Activated T-cell treated with anti-CD3 and anti-CD28 coated beads, Interleukin-2, amount 50 U/mL, for 72 hours (primary cell): ENCODE measurements at regions not wholly inside any gene's neighbourhood (a gene's known extent, or its start where the extent isn't known, plus 50 kb on each side); places are given as distances from the start of the nearest gene placed in this dataset.
A peak's percentile ranks its signal among the peaks of the same experiment; 100 is the strongest.

Source experiments
- ATAC-seq, 2 donors: fragments of 150-1000 bp; cut with Tn5 transposase; replicated peaks in 1 of 2; 2 replicates each; pipeline ENCODE4 v1.10.0; 2021; ENCODE audit warnings: moderate library complexity in 2 of 2, mild to moderate bottlenecking in 1 of 2
- DNase-seq, 2 donors: peaks; one replicate each; pipeline ENCODE4 v3.0.0; 2021 to 2022; ENCODE audit warnings: mixed read lengths in 1 of 2
- H3K27ac Mint-ChIP-seq: one replicate; pipeline ENCODE4 v1.8.0; 2022; ENCODE audit warnings: mild to moderate bottlenecking, moderate library complexity, mixed read lengths
- H3K27me3 Mint-ChIP-seq: one replicate; pipeline ENCODE4 v1.8.0; 2022; ENCODE audit warnings: low read depth, mixed read lengths
- H3K36me3 Mint-ChIP-seq, 2 donors: one replicate each; pipeline ENCODE4 v1.8.0; 2022; ENCODE audit warnings: mixed read lengths in 2 of 2, mild to moderate bottlenecking in 1 of 2; ENCODE audit not compliant: insufficient read depth in 2 of 2
- H3K4me1 Mint-ChIP-seq: one replicate; pipeline ENCODE4 v1.8.0; 2022; ENCODE audit warnings: low read depth, mixed read lengths
- H3K4me3 Mint-ChIP-seq, 2 donors: one replicate each; pipeline ENCODE4 v1.8.0; 2022; ENCODE audit warnings: mild to moderate bottlenecking in 2 of 2, mixed read lengths in 2 of 2, moderate library complexity in 2 of 2
- H3K9me3 Mint-ChIP-seq, 2 donors: one replicate each; pipeline ENCODE4 v1.8.0; 2022; ENCODE audit warnings: mixed read lengths in 2 of 2

DNA sequence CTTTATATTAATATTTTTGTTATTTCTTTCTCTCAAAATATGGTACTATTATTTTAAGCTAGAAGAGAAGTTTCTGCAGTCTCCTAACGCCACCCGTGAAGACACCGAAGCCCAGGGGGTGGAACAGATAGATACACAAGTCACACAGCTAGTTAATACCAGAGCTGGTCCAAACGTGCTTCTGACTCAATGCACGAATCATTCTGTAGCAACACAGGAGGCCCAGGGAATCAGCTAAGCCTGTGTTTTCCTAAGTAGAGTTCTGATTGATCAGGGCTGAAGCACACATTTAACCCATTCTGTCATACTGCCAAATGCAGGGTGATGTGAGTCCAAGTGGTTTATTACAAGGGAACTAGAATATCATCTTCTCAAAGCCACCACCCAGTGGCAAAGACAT lies 116.9 kb upstream of the PWP1 start:
- Mint-ChIP-seq H3K9me3 (no peaks in the 10 kb centered on the region), H3K27ac (no peak overlapping the region), H3K4me1 (no peaks in the 10 kb centered on the region), H3K4me3 (no peak overlapping the region), H3K36me3 (peaks cover 0 to 2% of the 10 kb centered on the region in 2 donors), H3K27me3 (no peaks in the 10 kb centered on the region)
- no peak for DNase-seq
- no peak for ATAC-seq

DNA sequence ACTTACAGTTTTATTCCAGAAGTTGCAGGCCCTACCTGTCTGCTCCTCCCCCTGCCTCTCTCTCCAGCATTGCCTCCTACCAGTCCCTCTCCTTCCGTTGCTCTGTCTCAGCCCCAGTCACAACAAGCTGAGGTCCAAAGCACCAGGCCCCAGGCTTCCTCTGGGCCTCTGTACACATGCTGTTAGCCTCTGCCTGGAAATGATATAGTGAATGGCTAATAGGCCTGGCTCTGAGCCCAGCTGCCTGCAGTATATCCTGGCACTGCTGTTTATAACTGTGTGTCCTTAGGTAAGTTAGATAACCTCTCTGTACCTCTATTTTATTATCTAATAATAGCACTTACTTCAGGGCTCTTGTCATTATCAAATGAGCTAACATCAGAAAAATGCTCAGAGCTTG lies 114.9 kb upstream of the PWP1 start:
- H3K9me3 Mint-ChIP-seq: no peaks in the 10 kb centered on the region
- peaks cover 0 to 2% of the 10 kb centered on the region in 2 donors for H3K36me3 Mint-ChIP-seq
- no peaks in the 10 kb centered on the region for H3K27me3 Mint-ChIP-seq
- ATAC-seq (no peak), DNase-seq (no peak)
- no peak overlapping the region for H3K27ac Mint-ChIP-seq
- H3K4me1 Mint-ChIP-seq: no peaks in the 10 kb centered on the region
- H3K4me3 Mint-ChIP-seq: no peak overlapping the region

DNA sequence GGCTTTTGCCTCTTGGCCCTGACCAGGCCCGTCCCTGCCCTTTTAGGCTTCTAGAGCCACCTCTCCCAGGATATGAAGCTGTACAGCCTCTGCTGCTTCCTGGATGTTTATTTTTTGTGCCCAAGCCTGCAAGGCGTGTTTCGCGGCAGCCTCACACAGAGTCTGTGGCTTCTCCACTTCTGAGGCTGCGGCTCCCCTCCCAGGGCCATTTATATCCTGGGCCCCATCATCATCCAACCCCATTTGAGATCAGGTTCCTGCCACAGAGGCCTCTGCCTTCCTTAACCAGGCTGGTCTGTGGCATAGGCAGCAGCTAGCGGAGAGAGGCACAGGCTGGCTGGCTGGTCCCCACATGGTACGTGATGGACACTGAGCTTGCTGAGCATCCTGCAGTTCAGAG lies 114.1 kb upstream of the PWP1 start:
- Mint-ChIP-seq H3K27ac (no peak overlapping the region), H3K4me1 (no peaks in the 10 kb centered on the region), H3K4me3 (no peak overlapping the region), H3K36me3 (peaks cover 0 to 2% of the 10 kb centered on the region in 2 donors), H3K27me3 (no peaks in the 10 kb centered on the region), H3K9me3 (no peaks in the 10 kb centered on the region)
- no peak for DNase-seq
- no peak for ATAC-seq

DNA sequence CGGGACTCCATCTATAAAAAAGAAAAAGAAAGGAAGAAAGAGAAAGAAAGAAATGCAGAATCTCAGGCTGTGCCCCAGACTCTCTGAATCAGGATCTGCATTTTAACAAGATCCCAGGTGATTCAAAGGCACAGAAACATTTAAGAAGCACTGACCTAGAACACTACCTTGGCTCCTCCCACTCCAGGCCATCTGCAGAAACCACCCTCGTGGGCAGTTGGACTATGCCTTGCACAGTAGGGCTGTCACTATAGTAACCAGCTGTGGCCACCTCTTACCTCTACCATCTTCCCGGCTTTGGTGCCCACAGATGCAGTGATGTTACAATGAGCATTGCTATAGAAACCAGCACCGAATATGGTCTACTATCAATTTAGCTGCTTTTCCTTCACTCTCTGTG lies 110.9 kb upstream of the PWP1 start:
- Mint-ChIP-seq H3K27me3 (no peaks in the 10 kb centered on the region), H3K9me3 (peaks cover 0 to 2% of the 10 kb centered on the region in 2 donors), H3K4me3 (no peak overlapping the region), H3K27ac (no peak overlapping the region), H3K36me3 (peaks cover 0 to 2% of the 10 kb centered on the region in 2 donors), H3K4me1 (no peaks in the 10 kb centered on the region)
- ATAC-seq: no peak
- DNase-seq: no peak

DNA sequence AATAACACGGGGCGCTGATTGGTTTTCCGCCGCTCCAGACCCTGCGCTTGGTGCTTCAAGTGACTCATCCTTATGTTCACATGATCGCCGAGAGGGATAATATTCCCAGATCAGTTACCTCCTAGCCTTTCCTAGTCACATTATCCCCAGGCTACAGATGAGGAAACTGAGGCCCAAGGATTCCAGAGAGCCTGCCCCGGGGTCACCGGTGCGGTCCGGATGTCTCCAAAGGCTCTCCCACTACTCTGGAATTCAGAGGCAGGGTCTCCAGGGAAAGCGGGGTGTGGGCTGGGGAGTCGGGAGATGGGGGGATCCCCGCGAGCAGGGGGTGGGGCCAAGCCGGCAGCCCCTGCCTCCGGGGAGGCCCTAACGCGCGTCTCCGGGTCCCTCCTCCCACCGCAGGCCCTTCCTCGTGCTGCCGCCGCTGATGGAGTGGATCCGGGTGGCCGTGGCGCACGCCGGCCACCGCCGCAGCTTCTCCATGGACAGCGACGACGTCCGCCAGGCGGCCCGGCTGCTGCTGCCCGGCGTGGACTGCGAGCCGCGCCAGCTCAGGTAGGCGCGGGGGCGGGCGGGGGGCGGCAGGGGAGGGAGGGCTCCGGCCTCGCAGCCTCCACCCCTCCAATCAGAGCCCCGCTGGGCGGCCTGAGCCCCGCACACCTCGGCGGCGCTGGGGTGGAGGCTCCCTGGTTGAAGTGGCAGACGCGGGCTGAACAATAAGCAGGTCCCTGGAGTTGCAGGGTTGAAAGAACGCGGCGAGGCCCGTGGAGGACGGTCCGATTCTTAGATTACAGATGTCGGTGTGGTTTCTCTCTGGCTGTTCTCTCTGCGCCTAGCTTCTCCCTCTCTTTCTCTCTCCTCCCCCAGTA lies 104.6 kb upstream of the PWP1 start:
- Mint-ChIP-seq H3K4me3 (no peak overlapping the region), H3K9me3 (peaks cover 0 to 5% of the 10 kb centered on the region in 2 donors), H3K36me3 (peaks cover 2 to 3% of the 10 kb centered on the region in 2 donors), H3K4me1 (no peaks in the 10 kb centered on the region), H3K27me3 (no peaks in the 10 kb centered on the region), H3K27ac (no peak overlapping the region)
- ATAC-seq (no peak), DNase-seq (no peak)

DNA sequence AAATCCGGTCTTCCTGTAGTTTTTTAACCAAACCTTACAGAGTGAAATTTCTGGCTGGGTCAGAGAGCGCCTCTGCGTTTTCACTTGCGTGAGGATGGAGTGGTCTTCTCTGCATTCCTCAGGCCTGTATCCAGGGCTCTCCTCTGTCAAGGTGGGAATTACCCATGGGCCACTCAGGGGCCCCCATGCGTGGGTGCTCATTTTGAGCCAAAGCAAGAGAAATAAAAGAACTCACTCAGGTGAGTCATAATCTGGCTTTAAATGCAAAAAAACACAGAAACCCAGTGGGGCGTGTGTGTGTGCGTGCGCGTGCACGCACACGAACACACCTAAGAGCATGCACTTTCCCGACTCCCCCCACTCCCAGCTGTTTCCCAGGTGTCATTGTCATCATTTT lies 104.0 kb upstream of the PWP1 start:
- H3K27ac Mint-ChIP-seq: no peak overlapping the region
- H3K9me3 Mint-ChIP-seq: peaks cover under 1 to 5% of the 10 kb centered on the region in 2 donors
- H3K27me3 Mint-ChIP-seq: no peaks in the 10 kb centered on the region

DNA sequence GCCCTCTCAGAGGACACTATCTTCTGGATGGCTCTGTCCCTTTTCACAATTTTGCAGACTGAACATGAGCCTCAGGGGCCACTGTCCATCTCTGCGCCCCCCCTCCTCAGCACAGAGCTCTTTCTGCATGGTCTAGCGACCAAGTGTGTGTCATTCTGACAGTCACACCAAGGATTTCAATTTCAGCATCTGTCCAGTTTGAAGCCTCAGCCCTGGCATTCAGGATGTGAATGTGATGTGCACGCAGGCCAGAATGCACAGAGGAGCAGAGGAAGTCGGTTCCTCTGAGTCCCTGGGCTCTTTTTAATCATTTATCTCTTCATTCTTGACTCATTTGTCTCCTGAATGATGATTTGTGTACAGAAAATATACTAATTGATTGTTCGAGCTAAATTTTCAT lies 102.0 kb upstream of the PWP1 start:
- no peak overlapping the region for H3K27ac Mint-ChIP-seq
- peaks cover 8 to 19% of the 10 kb centered on the region in 2 donors for H3K36me3 Mint-ChIP-seq
- H3K4me1 Mint-ChIP-seq: no peaks in the 10 kb centered on the region
- no peak overlapping the region for H3K4me3 Mint-ChIP-seq
- ATAC-seq (no peak), DNase-seq (no peak)
- H3K9me3 Mint-ChIP-seq: peaks cover 6 to 10% of the 10 kb centered on the region in 2 donors
- no peaks in the 10 kb centered on the region for H3K27me3 Mint-ChIP-seq

More for the DNA sequence above, 104.0 kb upstream of the PWP1 start:
- Mint-ChIP-seq H3K4me1 (no peaks in the 10 kb centered on the region), H3K36me3 (peaks cover 2 to 8% of the 10 kb centered on the region in 2 donors), H3K4me3 (no peak overlapping the region)
- DNase-seq (no peak), ATAC-seq (no peak)

DNA sequence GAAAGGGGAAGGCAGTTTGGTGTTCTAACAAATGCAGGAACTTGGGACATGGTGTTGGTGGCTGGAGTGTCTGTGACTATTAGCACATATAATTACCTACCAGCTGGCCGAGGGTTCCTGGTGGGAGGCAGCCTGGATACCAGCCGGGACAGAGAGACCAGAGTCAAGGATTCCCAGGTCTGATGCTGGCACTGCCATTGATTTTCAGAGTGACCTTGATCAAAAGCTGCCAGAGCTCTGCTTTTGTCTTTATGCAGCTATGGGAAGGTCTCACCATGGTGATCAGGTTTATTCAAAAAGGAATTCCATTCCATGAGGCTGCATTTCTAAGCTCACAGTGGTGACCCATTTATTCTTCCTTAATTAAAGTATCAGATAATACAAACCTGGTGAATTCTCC lies 101.0 kb upstream of the PWP1 start:
- ATAC-seq (no peak), DNase-seq (no peak)
- Mint-ChIP-seq H3K4me1 (no peaks in the 10 kb centered on the region), H3K27me3 (no peaks in the 10 kb centered on the region), H3K36me3 (peaks cover 8 to 19% of the 10 kb centered on the region in 2 donors), H3K4me3 (no peak overlapping the region), H3K9me3 (peaks cover 6 to 10% of the 10 kb centered on the region in 2 donors), H3K27ac (no peak overlapping the region)

DNA sequence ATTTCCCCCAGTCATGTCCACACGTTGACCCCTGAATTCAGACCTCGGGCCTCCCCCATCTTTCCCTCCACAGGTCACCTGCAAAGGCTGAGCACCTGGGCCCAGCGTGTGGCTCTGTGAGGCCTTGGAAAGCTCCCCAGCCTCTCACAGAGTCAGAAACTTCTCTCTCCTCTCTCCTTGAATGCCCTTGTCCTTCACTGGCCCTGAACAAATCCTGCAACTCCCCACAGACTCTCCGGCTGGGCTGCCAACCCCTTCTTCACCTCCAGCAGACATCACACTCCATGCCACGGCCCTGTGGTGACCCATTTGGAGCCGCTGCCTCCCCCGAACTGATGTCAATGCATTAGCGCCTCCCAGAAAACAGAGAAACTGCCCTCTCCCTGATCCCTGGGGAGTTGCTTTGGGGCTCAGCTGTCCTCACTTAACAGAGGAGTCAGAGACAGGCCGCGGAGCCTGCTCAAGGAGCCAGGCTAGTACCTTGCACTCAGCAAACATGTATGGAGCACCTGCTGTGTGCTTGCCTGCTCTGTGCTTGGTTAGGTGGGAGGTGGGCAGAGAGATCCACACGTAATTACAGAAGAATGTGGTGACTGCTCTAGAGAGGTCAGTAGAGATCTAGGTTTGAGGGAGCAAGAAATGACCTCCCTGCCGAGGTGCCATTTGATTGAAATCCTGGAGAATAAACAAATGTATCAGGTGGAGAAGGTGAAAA lies 99.2 kb upstream of the PWP1 start:
- Mint-ChIP-seq H3K36me3 (peaks cover 8 to 19% of the 10 kb centered on the region in 2 donors), H3K27ac (no peak overlapping the region), H3K4me3 (no peak overlapping the region), H3K9me3 (peaks cover 7 to 16% of the 10 kb centered on the region in 2 donors), H3K27me3 (no peaks in the 10 kb centered on the region), H3K4me1 (no peaks in the 10 kb centered on the region)
- no peak for DNase-seq
- no peak for ATAC-seq

DNA sequence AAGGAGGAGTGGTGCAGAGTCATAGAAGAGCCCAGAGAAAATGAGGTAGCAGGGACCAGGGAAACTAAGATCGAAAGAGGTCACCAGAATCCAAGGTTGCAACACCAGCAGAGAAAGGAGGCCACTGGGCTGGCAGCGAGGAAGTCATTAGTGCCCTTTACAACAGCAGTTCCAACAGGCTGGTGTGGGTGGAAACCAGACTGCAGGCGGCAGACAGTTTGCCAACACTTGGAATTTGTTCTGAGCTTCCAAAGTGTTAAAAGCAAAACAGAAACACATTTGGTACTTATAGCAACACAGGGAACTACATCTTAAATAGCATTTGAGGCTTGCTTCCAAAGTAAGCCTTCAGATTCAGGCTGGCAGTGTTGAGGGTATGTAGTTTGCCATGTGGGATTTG lies 95.2 kb upstream of the PWP1 start:
- ATAC-seq (no peak), DNase-seq (no peak)
- Mint-ChIP-seq H3K9me3 (peaks cover 11 to 16% of the 10 kb centered on the region in 2 donors), H3K36me3 (peaks cover 11 to 24% of the 10 kb centered on the region in 2 donors), H3K27me3 (no peaks in the 10 kb centered on the region), H3K27ac (no peak overlapping the region), H3K4me3 (no peak overlapping the region), H3K4me1 (no peaks in the 10 kb centered on the region)

DNA sequence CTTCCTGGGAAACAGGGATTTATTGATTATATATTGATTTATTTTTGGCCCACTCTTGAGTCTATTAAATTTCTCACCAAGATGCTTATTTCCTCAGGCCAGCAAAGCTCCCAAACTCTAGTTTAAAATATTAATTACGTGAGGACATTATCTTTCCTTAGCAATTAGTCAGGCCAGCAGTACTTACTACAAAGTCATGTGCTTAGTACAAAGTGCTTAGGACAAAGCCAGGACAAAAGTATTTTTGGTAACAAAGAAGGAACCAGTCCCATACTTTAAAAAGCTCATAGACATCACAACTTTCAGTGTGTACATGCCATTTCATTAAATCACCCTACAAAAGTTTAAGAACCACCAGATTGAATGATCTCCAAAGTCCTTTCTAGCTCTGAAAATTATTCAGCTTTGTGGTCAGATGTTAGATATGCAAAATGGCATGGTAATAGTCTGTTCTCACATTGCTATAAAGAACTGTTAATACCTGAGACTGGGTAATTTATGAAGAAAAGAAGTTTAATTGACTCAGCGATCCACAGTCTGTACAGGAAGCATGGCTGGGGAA lies 94.7 kb upstream of the PWP1 start:
- Mint-ChIP-seq H3K4me3 (no peak overlapping the region), H3K4me1 (no peaks in the 10 kb centered on the region), H3K36me3 (peaks cover 9 to 22% of the 10 kb centered on the region in 2 donors), H3K27ac (no peak overlapping the region), H3K9me3 (peaks cover 11 to 14% of the 10 kb centered on the region in 2 donors), H3K27me3 (no peaks in the 10 kb centered on the region)
- ATAC-seq (no peak), DNase-seq (no peak)

DNA sequence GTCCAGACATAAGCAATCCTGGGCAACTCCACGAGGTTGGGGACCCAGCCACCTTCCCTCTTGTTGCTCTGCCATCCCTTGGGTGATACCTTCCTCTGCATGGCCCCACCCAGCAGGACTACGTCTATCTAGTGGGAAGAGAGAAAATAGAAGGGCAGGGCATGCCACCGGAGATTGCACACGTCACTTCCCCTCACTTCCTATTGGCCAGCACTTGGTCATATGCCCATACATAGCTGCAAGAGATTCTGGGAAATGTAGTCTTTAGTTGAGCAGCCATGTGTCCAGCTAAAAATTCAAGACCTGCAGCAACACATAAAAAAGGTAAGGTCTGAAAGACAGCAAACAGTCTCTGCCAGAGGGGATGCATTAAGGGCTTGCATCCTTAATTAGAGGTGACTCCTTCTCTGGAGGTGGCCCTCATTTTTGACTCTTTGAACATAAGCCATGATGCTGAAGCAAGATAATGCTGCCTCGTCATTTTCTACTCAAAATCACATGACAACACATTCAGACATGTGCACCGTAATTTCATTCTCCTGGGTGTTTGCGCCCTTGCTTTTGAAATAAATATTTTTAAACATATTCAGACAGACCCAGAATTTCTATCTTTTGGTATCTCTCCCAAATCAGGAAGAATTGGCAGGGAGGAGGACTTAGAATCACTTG lies 91.8 kb upstream of the PWP1 start:
- ATAC-seq: no peak
- Mint-ChIP-seq H3K4me1 (no peaks in the 10 kb centered on the region), H3K27me3 (no peaks in the 10 kb centered on the region), H3K27ac (peak overlapping the region; percentile 10), H3K9me3 (peaks cover 5 to 6% of the 10 kb centered on the region in 2 donors), H3K4me3 (no peak overlapping the region), H3K36me3 (peaks cover 3 to 5% of the 10 kb centered on the region in 2 donors)
- DNase-seq: no peak

DNA sequence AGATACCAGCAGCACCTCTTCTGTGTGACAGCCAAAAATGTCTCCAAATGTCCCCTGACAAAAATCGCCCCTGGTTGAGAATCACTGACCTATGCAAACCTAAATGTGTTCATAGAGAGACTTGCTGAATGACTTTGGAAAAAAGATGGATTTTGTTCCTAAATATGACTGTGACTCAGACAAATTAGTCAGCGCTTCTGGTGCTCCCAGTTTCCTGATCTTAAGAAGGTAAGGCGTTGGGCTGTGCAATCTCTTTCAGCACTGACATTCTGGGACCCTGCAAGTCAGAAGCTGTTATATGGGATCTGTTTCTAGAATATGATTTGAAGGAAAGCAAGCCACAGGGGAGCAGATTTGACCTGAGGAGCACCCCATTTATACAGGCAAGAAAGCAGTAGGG lies 90.6 kb upstream of the PWP1 start:
- Mint-ChIP-seq H3K9me3 (peaks cover 5 to 6% of the 10 kb centered on the region in 2 donors), H3K4me3 (no peak overlapping the region), H3K27ac (no peak overlapping the region), H3K27me3 (no peaks in the 10 kb centered on the region), H3K4me1 (no peaks in the 10 kb centered on the region), H3K36me3 (peaks cover 3 to 5% of the 10 kb centered on the region in 2 donors)
- no peak for DNase-seq
- ATAC-seq: no peak
